Suprapubic skin (tissue), 4 donors: ENCODE measurements at regions not wholly inside any gene's neighbourhood (a gene's known extent, or its start where the extent isn't known, plus 50 kb on each side); places are given as distances from the start of the nearest gene placed in this dataset.
"Not testable (repeated sequence)": the region's sequence is repeated elsewhere in the genome, so short reads cannot be mapped to it uniquely, and the experiment has no call there.

Experiments used
- DNase-seq, 2 donors: peaks; one replicate each; pipeline ENCODE4 v3.0.0-alpha.2; 2019; ENCODE audit warnings: low spot score in 2 of 2
- H3K27ac ChIP-seq: fragments of 200-600 bp; sonication (generic); one replicate; pipeline ENCODE4 v1.5.1; 2019
- H3K27me3 ChIP-seq: fragments of 200-600 bp; sonication (generic); one replicate; pipeline ENCODE4 v1.5.1; 2019
- H3K36me3 ChIP-seq: fragments of 200-600 bp; sonication (generic); one replicate; pipeline ENCODE4 v1.5.1; 2019
- H3K4me1 ChIP-seq: fragments of 200-600 bp; sonication (generic); one replicate; pipeline ENCODE4 v1.5.1; 2019
- H3K4me3 ChIP-seq: fragments of 200-600 bp; sonication (generic); one replicate; pipeline ENCODE4 v1.5.1; 2019; ENCODE audit warnings: mild to moderate bottlenecking
- H3K9me3 ChIP-seq: fragments of 200-600 bp; sonication (generic); one replicate; pipeline ENCODE4 v1.5.1; 2019
- CTCF ChIP-seq, 2 donors: fragments of 200-600 bp in 1 of 2; fragments of 450-650 bp in 1 of 2; sonication (generic) in 1 of 2; IDR thresholded peaks; one replicate each; pipeline ENCODE4 v1.5.1; 2016 to 2019; ENCODE audit warnings: antibody characterized with exemption in 2 of 2, mild to moderate bottlenecking in 1 of 2, moderate library complexity in 1 of 2
- EP300 ChIP-seq: sonication (generic); formaldehyde crosslinking; IDR thresholded peaks from one replicate; pipeline ENCODE4 v1.6.1; 2017; ENCODE audit warnings: antibody characterized with exemption
- POLR2A ChIP-seq, 2 donors: fragments of 450-650 bp; IDR thresholded peaks; one replicate each; pipeline ENCODE4 v1.6.1; 2017; ENCODE audit warnings: antibody characterized with exemption in 2 of 2, mild to moderate bottlenecking in 2 of 2, moderate library complexity in 2 of 2
- POLR2AphosphoS5 ChIP-seq, 3 donors: sonication (generic); formaldehyde crosslinking; IDR thresholded peaks; one replicate each; pipeline ENCODE4 v1.6.1; 2017; ENCODE audit warnings: antibody characterized with exemption in 3 of 3
- WGBS: methylation state at CpG from one replicate; pipeline ENCODE4 v1.1.5; 2018; 5-methylcytosine and 5-hydroxymethylcytosine counted together

DNA sequence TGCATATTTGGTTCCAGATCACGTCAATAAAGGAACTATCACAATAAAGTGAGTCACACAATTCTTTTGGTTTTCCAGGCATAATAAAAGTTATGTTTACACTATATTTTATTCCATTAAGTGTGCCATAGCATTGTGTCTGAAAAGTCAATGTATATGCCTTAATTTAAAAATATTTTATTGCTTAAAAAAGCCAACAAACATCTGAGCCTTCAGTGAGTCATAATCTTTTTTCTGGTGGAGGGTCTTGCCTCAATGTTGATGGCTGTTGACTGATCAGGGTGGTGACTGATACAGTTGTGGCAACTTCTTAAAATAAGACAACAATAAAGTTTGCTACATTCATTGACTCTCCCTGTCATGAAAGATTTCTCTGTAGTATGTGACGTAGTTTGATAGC is 254.3 kb upstream of the SPOPL start:
- H3K4me3 ChIP-seq, result no peak overlapping the region
- H3K27ac ChIP-seq, result no peak overlapping the region
- no peaks in the 10 kb centered on the region for H3K9me3 ChIP-seq
- no peaks in the 10 kb centered on the region for H3K4me1 ChIP-seq
- no peaks in the 10 kb centered on the region for H3K36me3 ChIP-seq
- 90% methylated on average over 2 of the region's 2 CpGs for WGBS
- no peak for DNase-seq
- TF ChIP-seq CTCF (IDR thresholded peaks at IDR 0.05) (no peak), EP300 (no peak), POLR2AphosphoS5 (IDR thresholded peaks at IDR 0.05) (no peak), POLR2A (IDR thresholded peaks at IDR 0.05) (no peak)
- no peaks in the 10 kb centered on the region for H3K27me3 ChIP-seq

GRCh38 chr2:138249207-138249606 is 252.4 kb upstream of the SPOPL start:
- Histone ChIP-seq H3K27me3 (no peaks in the 10 kb centered on the region), H3K36me3 (no peaks in the 10 kb centered on the region), H3K9me3 (no peaks in the 10 kb centered on the region), H3K27ac (no peak overlapping the region), H3K4me1 (no peaks in the 10 kb centered on the region), H3K4me3 (no peak overlapping the region)
- no peak for TF ChIP-seq EP300
- no peak for TF ChIP-seq POLR2AphosphoS5 (IDR thresholded peaks at IDR 0.05)
- no peak for TF ChIP-seq CTCF (IDR thresholded peaks at IDR 0.05)
- no peak for TF ChIP-seq POLR2A (IDR thresholded peaks at IDR 0.05)
- DNase-seq, result no peak

DNA sequence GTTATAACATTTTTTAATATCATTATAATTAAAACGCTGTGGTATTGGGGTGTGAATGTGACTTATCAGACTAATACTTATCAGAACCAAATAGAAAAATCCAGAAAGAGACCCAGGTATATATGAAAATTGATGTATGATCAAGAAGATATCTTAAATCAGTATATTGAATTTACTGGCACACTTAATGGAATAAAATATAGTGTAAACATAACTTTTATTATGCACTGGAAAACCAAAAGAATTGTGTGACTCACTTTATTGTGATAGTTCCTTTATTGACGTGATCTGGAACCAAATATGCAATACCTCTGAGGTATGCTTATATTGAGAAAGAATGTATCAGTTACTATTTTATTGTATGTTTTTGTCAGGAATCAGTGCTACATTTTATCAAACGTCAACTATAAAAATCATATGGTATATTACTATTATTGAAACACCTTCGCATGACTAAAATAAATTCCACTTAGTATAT is 250.7 kb upstream of the SPOPL start:
- DNase-seq, H3K27me3 ChIP-seq, H3K27ac ChIP-seq, H3K36me3 ChIP-seq, H3K9me3 ChIP-seq, H3K4me3 ChIP-seq, H3K4me1 ChIP-seq: not testable (repeated sequence)
- 91% methylated on average over 2 of the region's 4 CpGs for WGBS

DNA sequence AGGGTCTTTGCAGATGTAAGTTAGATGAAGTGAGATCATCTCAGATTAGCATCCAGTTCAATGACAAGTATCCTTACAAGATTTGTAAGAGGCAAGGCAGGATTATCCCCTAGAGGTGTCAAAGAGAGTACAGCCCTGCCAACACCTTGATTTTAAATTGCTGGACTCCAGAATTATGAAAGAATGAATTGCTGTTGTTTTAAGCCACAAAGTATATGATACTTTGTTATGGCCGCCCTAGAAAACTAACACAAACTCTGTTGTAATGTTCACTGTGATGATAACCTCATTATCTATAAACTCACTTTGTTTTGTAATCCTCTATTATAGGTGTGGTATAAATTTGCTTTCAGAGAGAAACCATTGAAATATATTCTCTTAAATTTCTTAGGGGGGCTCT is 249.0 kb upstream of the SPOPL start:
- no peak for TF ChIP-seq POLR2A (IDR thresholded peaks at IDR 0.05)
- no peak for TF ChIP-seq CTCF (IDR thresholded peaks at IDR 0.05)
- no peak for TF ChIP-seq POLR2AphosphoS5 (IDR thresholded peaks at IDR 0.05)
- TF ChIP-seq EP300, result no peak
- H3K4me1 ChIP-seq, result no peaks in the 10 kb centered on the region
- no peaks in the 10 kb centered on the region for H3K9me3 ChIP-seq
- no peaks in the 10 kb centered on the region for H3K27me3 ChIP-seq
- no peaks in the 10 kb centered on the region for H3K36me3 ChIP-seq
- no peak overlapping the region for H3K4me3 ChIP-seq
- no peak for DNase-seq
- 81% methylated on average over 1 of the region's 1 CpG for WGBS
- H3K27ac ChIP-seq, result no peak overlapping the region

DNA sequence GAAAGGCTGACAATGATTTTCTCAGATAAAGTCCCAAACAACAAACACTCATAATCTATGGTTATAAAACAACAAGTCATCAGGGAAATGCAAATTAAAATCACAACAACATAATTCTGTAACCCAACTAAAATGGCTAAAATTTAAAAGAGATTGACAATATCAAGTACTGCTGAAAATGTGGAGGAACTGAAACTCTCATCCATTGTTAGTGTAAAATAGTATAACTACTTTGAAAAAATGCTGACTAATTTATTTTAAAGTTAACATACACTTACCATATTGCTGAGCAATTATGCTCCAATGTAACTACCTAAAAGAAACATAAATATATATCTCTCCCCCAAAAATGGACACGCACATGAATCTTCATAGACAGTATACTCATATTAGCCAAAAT is 245.9 kb upstream of the SPOPL start:
- H3K4me1 ChIP-seq, result no peaks in the 10 kb centered on the region
- no peaks in the 10 kb centered on the region for H3K27me3 ChIP-seq
- H3K4me3 ChIP-seq, result no peak overlapping the region
- H3K36me3 ChIP-seq, result no peaks in the 10 kb centered on the region
- H3K27ac ChIP-seq, result no peak overlapping the region
- TF ChIP-seq POLR2AphosphoS5 (IDR thresholded peaks at IDR 0.05) (no peak), POLR2A (IDR thresholded peaks at IDR 0.05) (no peak), EP300 (no peak)
- DNase-seq, result no peak
- WGBS, result 94% methylated on average over 1 of the region's 1 CpG
- H3K9me3 ChIP-seq, result no peaks in the 10 kb centered on the region

- H3K27ac ChIP-seq, result no peak overlapping the region
- TF ChIP-seq EP300, result no peak
- no peak for TF ChIP-seq CTCF (IDR thresholded peaks at IDR 0.05)
- no peak for TF ChIP-seq POLR2A (IDR thresholded peaks at IDR 0.05)
- TF ChIP-seq POLR2AphosphoS5 (IDR thresholded peaks at IDR 0.05), result no peak
These were observed 234.2 kb upstream of the SPOPL start for GRCh38 chr2:138267161-138267901.

More at GRCh38 chr2:138267161-138267901, 234.2 kb upstream of the SPOPL start:
- Histone ChIP-seq H3K9me3 (no peaks in the 10 kb centered on the region), H3K4me3 (no peak overlapping the region), H3K36me3 (no peaks in the 10 kb centered on the region), H3K27me3 (no peaks in the 10 kb centered on the region), H3K4me1 (no peaks in the 10 kb centered on the region)
- WGBS, result 72% methylated on average over 4 of the region's 4 CpGs
- no peak for DNase-seq
